ENCODE measurements at regions not wholly inside any gene's neighbourhood (a gene's known extent, or its start where the extent isn't known, plus 50 kb on each side); places are given as distances from the start of the nearest gene placed in this dataset.

GRCh38 chr15:70558406-70559264 lies 204.7 kb downstream of the UACA start:
- Histone ChIP-seq H3K9me3 (no peaks in the 10 kb centered on the region), H3K4me3 (no peak overlapping the region), H3K27me3 (no peaks in the 10 kb centered on the region), H3K27ac (no peak overlapping the region), H3K4me1 (peaks cover 0 to 9% (median 0%) of the 10 kb centered on the region in 4 donors), H3K36me3 (no peaks in the 10 kb centered on the region)
- intact Hi-C loops (cut with DNase I; ENCODE audit: low total_unique reads) (no loop called here), in situ Hi-C loops (cut with MboI; ENCODE audit: low pct_ligation_motif_present in 1 of 4, low pct_unique_long_range_greater_than_20kb in 1 of 4, low sequenced_read_pairs in 3 of 4) (no loop called here)
- TF ChIP-seq CTCF (IDR thresholded peaks at IDR 0.05) = no peak
- TF ChIP-seq EP300 (IDR thresholded peaks at IDR 0.05; ENCODE audit: low read depth) = no peak
- no peak for TF ChIP-seq POLR2A (IDR thresholded peaks at IDR 0.05)
- no peak for TF ChIP-seq POLR2AphosphoS5 (IDR thresholded peaks at IDR 0.05)
- DNase-seq = no peak
- WGBS, 2 donors (ENCODE audit: low coverage in 1 of 2) = 83% methylated on average over 10 of the region's 10 CpGs; no CpG with 5 or more reads in 1 of the 2 donors

- DNase-seq = no peak
- Histone ChIP-seq H3K27me3 (no peaks in the 10 kb centered on the region), H3K4me3 (no peak overlapping the region), H3K36me3 (no peaks in the 10 kb centered on the region), H3K4me1 (peaks cover 0 to 9% (median 0%) of the 10 kb centered on the region in 4 donors), H3K9me3 (no peaks in the 10 kb centered on the region), H3K27ac (no peak overlapping the region)
- TF ChIP-seq CTCF (IDR thresholded peaks at IDR 0.05) = no peak
- TF ChIP-seq POLR2AphosphoS5 (IDR thresholded peaks at IDR 0.05) = no peak
- no peak for TF ChIP-seq EP300 (IDR thresholded peaks at IDR 0.05; ENCODE audit: low read depth)
- no peak for TF ChIP-seq POLR2A (IDR thresholded peaks at IDR 0.05)
- intact Hi-C loops (cut with DNase I; ENCODE audit: low total_unique reads) = no loop called here
- 79 to 90% methylated on average over 1 to 3 of the region's 3 CpGs for WGBS, 2 donors (ENCODE audit: low coverage in 1 of 2)
- in situ Hi-C loops (cut with MboI; ENCODE audit: low pct_ligation_motif_present in 1 of 4, low pct_unique_long_range_greater_than_20kb in 1 of 4, low sequenced_read_pairs in 3 of 4) = no loop called here
Measured at GRCh38 chr15:70557521-70558258, 205.7 kb downstream of the UACA start.

- H3K9me3 ChIP-seq = no peaks in the 10 kb centered on the region
- no peaks in the 10 kb centered on the region for H3K27me3 ChIP-seq
- intact Hi-C loops (cut with DNase I; ENCODE audit: low total_unique reads) = no loop called here
- WGBS, 2 donors (ENCODE audit: low coverage in 1 of 2) = 57 to 69% methylated on average over 7 of the region's 7 CpGs
- DNase-seq = no peak
- H3K36me3 ChIP-seq = no peaks in the 10 kb centered on the region
- in situ Hi-C loops (cut with MboI; ENCODE audit: low pct_ligation_motif_present in 1 of 4, low pct_unique_long_range_greater_than_20kb in 1 of 4, low sequenced_read_pairs in 3 of 4) = no loop called here
- H3K4me3 ChIP-seq = no peak overlapping the region
- no peak overlapping the region for H3K27ac ChIP-seq
- TF ChIP-seq POLR2AphosphoS5 (IDR thresholded peaks at IDR 0.05) (no peak), EP300 (IDR thresholded peaks at IDR 0.05; ENCODE audit: low read depth) (no peak), CTCF (IDR thresholded peaks at IDR 0.05) (no peak), POLR2A (IDR thresholded peaks at IDR 0.05) (no peak)
- peaks cover 0 to 9% (median 0%) of the 10 kb centered on the region in 4 donors for H3K4me1 ChIP-seq
Measured at GRCh38 chr15:70556779-70557178, 206.6 kb downstream of the UACA start.

GRCh38 chr15:70556151-70556741 lies 207.1 kb downstream of the UACA start:
- intact Hi-C loops (cut with DNase I; ENCODE audit: low total_unique reads) (no loop called here), in situ Hi-C loops (cut with MboI; ENCODE audit: low pct_ligation_motif_present in 1 of 4, low pct_unique_long_range_greater_than_20kb in 1 of 4, low sequenced_read_pairs in 3 of 4) (no loop called here)
- Histone ChIP-seq H3K36me3 (no peaks in the 10 kb centered on the region), H3K4me3 (no peak overlapping the region), H3K27me3 (no peaks in the 10 kb centered on the region), H3K9me3 (no peaks in the 10 kb centered on the region), H3K4me1 (peaks cover 0 to 9% (median 0%) of the 10 kb centered on the region in 4 donors), H3K27ac (no peak overlapping the region)
- TF ChIP-seq CTCF (IDR thresholded peaks at IDR 0.05) = no peak
- TF ChIP-seq EP300 (IDR thresholded peaks at IDR 0.05; ENCODE audit: low read depth) = no peak
- no peak for TF ChIP-seq POLR2A (IDR thresholded peaks at IDR 0.05)
- TF ChIP-seq POLR2AphosphoS5 (IDR thresholded peaks at IDR 0.05) = no peak
- no peak for DNase-seq
- WGBS, 2 donors (ENCODE audit: low coverage in 1 of 2) = 84% methylated on average over 4 of the region's 4 CpGs; no CpG with 5 or more reads in 1 of the 2 donors

Data from transverse colon (tissue), 4 donors.